ENCODE measurements at regions not wholly inside any gene's neighbourhood (a gene's known extent, or its start where the extent isn't known, plus 50 kb on each side); places are given as distances from the start of the nearest gene placed in this dataset.

GRCh38 chr13:90156390-90156789 is 1191.1 kb upstream of the MIR17HG start:
- H3K36me3 ChIP-seq (ENCODE audit: control insufficient read depth in 4 of 4, insufficient read depth in 3 of 4, low read depth in 1 of 4, low read length in 3 of 4) = no peaks in the 10 kb centered on the region
- H3K4me1 ChIP-seq (ENCODE audit: control insufficient read depth in 4 of 4, insufficient read depth in 4 of 4, low read length in 3 of 4) = no peaks in the 10 kb centered on the region
- no peak overlapping the region for H3K9ac ChIP-seq (ENCODE audit: low read depth in 1 of 2, low read length in 2 of 2)
- no peak for TF ChIP-seq FOXA2 (IDR thresholded peaks at IDR 0.05)
- TF ChIP-seq HNF4G (IDR thresholded peaks at IDR 0.05) = no peak
- TF ChIP-seq REST (IDR thresholded peaks at IDR 0.05) = no peak
- no peak for TF ChIP-seq GABPA (IDR thresholded peaks at IDR 0.05 in 1 of 2, conservative IDR thresholded peaks at IDR 0.05 in 1 of 2)
- TF ChIP-seq RXRA (IDR thresholded peaks at IDR 0.05) = no peak
- TF ChIP-seq HNF4A (conservative IDR thresholded peaks at IDR 0.05) = no peak
- no peak overlapping the region for H3K27ac ChIP-seq (ENCODE audit: low read depth in 1 of 2, low read length in 2 of 2)
- DNase-seq (ENCODE audit: low spot score) = no peak
- H3K4me3 ChIP-seq (ENCODE audit: low read depth in 1 of 3, low read length in 3 of 3) = no peak overlapping the region
- H3K27me3 ChIP-seq (ENCODE audit: control insufficient read depth in 4 of 4, insufficient read depth in 4 of 4, low read length in 3 of 4) = no peaks in the 10 kb centered on the region
- WGBS = 24% methylated on average over 1 of the region's 1 CpG
- H3K9me3 ChIP-seq (ENCODE audit: control insufficient read depth in 4 of 4, low read length in 3 of 4) = no peaks in the 10 kb centered on the region

GRCh38 chr13:90168953-90169352 is 1178.5 kb upstream of the MIR17HG start:
- Histone ChIP-seq H3K27me3 (ENCODE audit: control insufficient read depth in 4 of 4, insufficient read depth in 4 of 4, low read length in 3 of 4) (no peaks in the 10 kb centered on the region), H3K9me3 (ENCODE audit: control insufficient read depth in 4 of 4, low read length in 3 of 4) (no peaks in the 10 kb centered on the region), H3K36me3 (ENCODE audit: control insufficient read depth in 4 of 4, insufficient read depth in 3 of 4, low read depth in 1 of 4, low read length in 3 of 4) (no peaks in the 10 kb centered on the region), H3K4me3 (ENCODE audit: low read depth in 1 of 3, low read length in 3 of 3) (no peak overlapping the region), H3K27ac (ENCODE audit: low read depth in 1 of 2, low read length in 2 of 2) (no peak overlapping the region), H3K9ac (ENCODE audit: low read depth in 1 of 2, low read length in 2 of 2) (no peak overlapping the region), H3K4me1 (ENCODE audit: control insufficient read depth in 4 of 4, insufficient read depth in 4 of 4, low read length in 3 of 4) (no peaks in the 10 kb centered on the region)
- TF ChIP-seq FOXA1 (IDR thresholded peaks at IDR 0.05) (no peak), ATF3 (IDR thresholded peaks at IDR 0.05) (no peak), HNF4G (IDR thresholded peaks at IDR 0.05) (no peak)
- no peak for DNase-seq (ENCODE audit: low spot score)
- 74% methylated on average over 1 of the region's 1 CpG for WGBS

GRCh38 chr13:90170208-90170607 is 1177.3 kb upstream of the MIR17HG start:
- Histone ChIP-seq H3K9ac (ENCODE audit: low read depth in 1 of 2, low read length in 2 of 2) (no peak overlapping the region), H3K4me3 (ENCODE audit: low read depth in 1 of 3, low read length in 3 of 3) (no peak overlapping the region), H3K4me1 (ENCODE audit: control insufficient read depth in 4 of 4, insufficient read depth in 4 of 4, low read length in 3 of 4) (no peaks in the 10 kb centered on the region), H3K27ac (ENCODE audit: low read depth in 1 of 2, low read length in 2 of 2) (no peak overlapping the region), H3K9me3 (ENCODE audit: control insufficient read depth in 4 of 4, low read length in 3 of 4) (no peaks in the 10 kb centered on the region), H3K27me3 (ENCODE audit: control insufficient read depth in 4 of 4, insufficient read depth in 4 of 4, low read length in 3 of 4) (no peaks in the 10 kb centered on the region), H3K36me3 (ENCODE audit: control insufficient read depth in 4 of 4, insufficient read depth in 3 of 4, low read depth in 1 of 4, low read length in 3 of 4) (no peaks in the 10 kb centered on the region)
- WGBS = 56% methylated on average over 1 of the region's 1 CpG
- no peak for DNase-seq (ENCODE audit: low spot score)
- TF ChIP-seq HNF4A (conservative IDR thresholded peaks at IDR 0.05) (no peak), FOXA1 (IDR thresholded peaks at IDR 0.05) (no peak), RAD21 (IDR thresholded peaks at IDR 0.05) (no peak), MAX (IDR thresholded peaks at IDR 0.05) (no peak)

GRCh38 chr13:90171649-90172048 is 1175.8 kb upstream of the MIR17HG start:
- H3K27me3 ChIP-seq (ENCODE audit: control insufficient read depth in 4 of 4, insufficient read depth in 4 of 4, low read length in 3 of 4) = no peaks in the 10 kb centered on the region
- H3K9ac ChIP-seq (ENCODE audit: low read depth in 1 of 2, low read length in 2 of 2) = no peak overlapping the region
- H3K36me3 ChIP-seq (ENCODE audit: control insufficient read depth in 4 of 4, insufficient read depth in 3 of 4, low read depth in 1 of 4, low read length in 3 of 4) = no peaks in the 10 kb centered on the region
- H3K4me1 ChIP-seq (ENCODE audit: control insufficient read depth in 4 of 4, insufficient read depth in 4 of 4, low read length in 3 of 4) = no peaks in the 10 kb centered on the region
- WGBS = 46% methylated on average over 1 of the region's 1 CpG
- no peak overlapping the region for H3K4me3 ChIP-seq (ENCODE audit: low read depth in 1 of 3, low read length in 3 of 3)
- no peak overlapping the region for H3K27ac ChIP-seq (ENCODE audit: low read depth in 1 of 2, low read length in 2 of 2)
- no peak for DNase-seq (ENCODE audit: low spot score)
- H3K9me3 ChIP-seq (ENCODE audit: control insufficient read depth in 4 of 4, low read length in 3 of 4) = no peaks in the 10 kb centered on the region
- TF ChIP-seq FOXA1 (IDR thresholded peaks at IDR 0.05) (no peak), EGR1 (IDR thresholded peaks at IDR 0.05; ENCODE audit: low read depth in 2 of 2) (no peak), NR2F2 (IDR thresholded peaks at IDR 0.05) (no peak), FOXA2 (IDR thresholded peaks at IDR 0.05) (no peak), MAX (IDR thresholded peaks at IDR 0.05) (no peak), CTCF (IDR thresholded peaks at IDR 0.05; ENCODE audit: low read depth, low read length, missing input control) (no peak), RAD21 (IDR thresholded peaks at IDR 0.05) (no peak), HNF4A (conservative IDR thresholded peaks at IDR 0.05) (no peak)

Measured in liver (tissue), 8 donors.